Sciatic nerve (tissue), 2 donors: ENCODE measurements at regions not wholly inside any gene's neighbourhood (a gene's known extent, or its start where the extent isn't known, plus 50 kb on each side); places are given as distances from the start of the nearest gene placed in this dataset.
"Not testable (repeated sequence)": the region's sequence is repeated elsewhere in the genome, so short reads cannot be mapped to it uniquely, and the experiment has no call there.

Experiments used
- ATAC-seq: fragments of 200-7000 bp; cut with Tn5 transposase; one replicate; pipeline ENCODE4 v1.9.1; 2020; ENCODE audit warnings: mild to moderate bottlenecking, moderate library complexity
- DNase-seq: peaks from one replicate; pipeline ENCODE4 v3.0.0-alpha.2; 2020; ENCODE audit warnings: low spot score
- intact Hi-C: fragments of 100-400 bp; cut with DNase I; formaldehyde crosslinking; loops from one replicate; pipeline ENCODE4 v1.14.2; 2022
- donor health status: DM: no; HTN: no; CAD: no.
- donor health status: DM: no; HTN: no; CAD: no.

GRCh38 chr6:134394905-134395304 lies 77.0 kb upstream of the SGK1 start:
- intact Hi-C loops = no loop called here
- no peak for DNase-seq
- ATAC-seq = no peak

- DNase-seq = no peak
- ATAC-seq = no peak
- intact Hi-C loops = no loop called here
Observed at GRCh38 chr6:134394208-134394607, 76.3 kb upstream of the SGK1 start.

- intact Hi-C loops = no loop called here
- ATAC-seq (no peak), DNase-seq (no peak)
Observed at GRCh38 chr6:134391205-134391604, 73.3 kb upstream of the SGK1 start.

GRCh38 chr6:134389658-134390057 lies 71.7 kb upstream of the SGK1 start:
- ATAC-seq = no peak
- intact Hi-C loops = no loop called here
- no peak for DNase-seq

GRCh38 chr6:134389129-134389528 lies 71.2 kb upstream of the SGK1 start:
- no peak for ATAC-seq
- no peak for DNase-seq
- intact Hi-C loops = no loop called here

- DNase-seq, intact Hi-C loops, ATAC-seq: not testable (repeated sequence)
Observed at GRCh38 chr6:134386482-134386881, 68.6 kb upstream of the SGK1 start.

- intact Hi-C loops = no loop called here
- no peak for DNase-seq
Observed at GRCh38 chr6:134381959-134382358, 64.0 kb upstream of the SGK1 start.

GRCh38 chr6:134379599-134379998 lies 61.7 kb upstream of the SGK1 start:
- no peak for ATAC-seq
- intact Hi-C loops = no loop called here
- DNase-seq = no peak

More at GRCh38 chr6:134381959-134382358, 64.0 kb upstream of the SGK1 start:
- no peak for ATAC-seq

GRCh38 chr6:134379076-134379475 lies 61.2 kb upstream of the SGK1 start:
- intact Hi-C loops = no loop called here
- DNase-seq = no peak
- no peak for ATAC-seq

GRCh38 chr6:134378426-134378825 lies 60.5 kb upstream of the SGK1 start:
- DNase-seq = no peak
- no peak for ATAC-seq
- intact Hi-C loops = no loop called here

GRCh38 chr6:134376785-134377184 lies 58.9 kb upstream of the SGK1 start:
- intact Hi-C loops = no loop called here
- DNase-seq (no peak), ATAC-seq (no peak)

GRCh38 chr6:134375220-134375580 lies 57.3 kb upstream of the SGK1 start:
- DNase-seq (no peak), ATAC-seq (no peak)
- intact Hi-C loops = no loop called here

GRCh38 chr6:134374491-134375219 lies 56.7 kb upstream of the SGK1 start:
- peak; percentile 74 for ATAC-seq
- intact Hi-C loops = no loop called here
- no peak for DNase-seq

GRCh38 chr6:134373993-134374392 lies 56.1 kb upstream of the SGK1 start:
- no peak for DNase-seq
- intact Hi-C loops = no loop called here
- no peak for ATAC-seq

GRCh38 chr6:134373282-134373922 lies 55.5 kb upstream of the SGK1 start:
- intact Hi-C loops = no loop called here
- ATAC-seq = peak; percentile 93
- no peak for DNase-seq

GRCh38 chr6:134372603-134373281 lies 54.8 kb upstream of the SGK1 start:
- peak; percentile 89 for ATAC-seq
- intact Hi-C loops = no loop called here
- DNase-seq = no peak

- intact Hi-C loops = no loop called here
- ATAC-seq (no peak), DNase-seq (no peak)
Observed at GRCh38 chr6:134368670-134369069, 50.8 kb upstream of the SGK1 start.
